GM18861 (cell line): ENCODE measurements at regions not wholly inside any gene's neighbourhood (a gene's known extent, or its start where the extent isn't known, plus 50 kb on each side); places are given as distances from the start of the nearest gene placed in this dataset.

Source experiments
- ATAC-seq: cut with Tn5 transposase; IDR thresholded peaks from one replicate; pipeline ENCODE4 v1.9.1; 2021; ENCODE audit not compliant: unreplicated experiment

GRCh38 chr9:90037146-90037797 lies 432.5 kb downstream of the GADD45G start:
- ATAC-seq = no peak

DNA sequence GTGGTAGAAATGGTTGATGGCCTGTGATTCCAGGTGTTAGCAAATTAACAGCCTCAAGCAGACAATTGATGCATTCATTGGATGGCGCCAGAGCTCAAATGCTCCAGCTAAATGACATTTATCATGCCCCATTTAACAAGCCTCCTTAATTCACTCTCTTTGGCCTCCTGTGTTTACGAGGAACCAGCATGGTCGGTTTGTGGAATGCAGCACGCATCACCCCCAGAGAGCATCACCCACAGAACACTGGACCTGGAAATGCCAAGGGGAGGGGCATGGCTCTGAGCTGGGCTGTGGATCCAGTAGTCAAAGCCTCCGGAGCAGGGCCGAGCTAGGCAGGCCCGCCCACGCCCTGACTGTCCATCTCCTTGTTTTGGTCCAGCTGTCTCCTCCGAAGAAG lies 434.0 kb downstream of the GADD45G start:
- no peak for ATAC-seq

GRCh38 chr9:90044263-90044662 lies 439.5 kb downstream of the GADD45G start:
- ATAC-seq = no peak

GRCh38 chr9:90044710-90045151 lies 439.9 kb downstream of the GADD45G start:
- no peak for ATAC-seq

- no peak for ATAC-seq
These were observed 441.6 kb downstream of the GADD45G start for GRCh38 chr9:90046317-90046861.

DNA sequence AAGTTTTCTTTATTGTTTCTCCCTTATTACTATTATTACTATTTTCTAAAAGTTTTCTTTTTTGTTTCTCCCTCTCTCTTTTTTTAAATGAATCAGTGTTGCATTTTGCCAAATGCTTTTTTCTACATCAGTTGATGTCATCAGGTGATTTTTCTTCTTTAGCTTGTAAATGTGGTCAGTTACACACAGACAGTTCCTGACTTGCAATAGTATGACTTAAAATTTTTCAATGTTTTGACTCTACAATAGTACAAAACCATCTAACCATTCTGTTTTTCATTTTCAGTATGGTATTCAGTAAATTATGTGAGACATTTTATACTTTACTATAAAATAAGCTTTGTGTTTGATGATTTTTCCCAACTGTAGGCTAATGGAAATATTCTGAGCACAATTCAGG lies 443.0 kb downstream of the GADD45G start:
- no peak for ATAC-seq

GRCh38 chr9:90052366-90052765 lies 447.6 kb downstream of the GADD45G start:
- ATAC-seq = no peak

GRCh38 chr9:90053027-90053426 lies 448.2 kb downstream of the GADD45G start:
- ATAC-seq = no peak

DNA sequence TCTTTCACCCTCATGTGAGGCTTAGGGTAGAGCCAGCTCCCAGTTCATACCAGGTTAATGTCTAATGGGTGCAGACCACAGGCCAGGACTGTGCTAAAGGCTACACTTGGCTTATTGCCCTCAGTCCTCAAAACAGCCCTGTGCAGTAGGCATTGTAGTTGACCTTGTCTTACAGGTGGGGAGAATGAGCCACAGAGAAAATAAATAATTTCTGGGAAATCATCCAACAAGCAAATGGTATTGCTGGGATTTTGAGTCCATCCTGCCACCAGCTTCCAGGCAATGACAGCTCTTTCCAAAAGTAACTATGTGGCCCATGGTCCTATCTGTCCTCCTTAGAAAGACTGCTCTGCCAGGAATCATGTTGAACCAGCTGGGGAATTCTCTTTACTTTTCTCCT lies 450.0 kb downstream of the GADD45G start:
- ATAC-seq = no peak

DNA sequence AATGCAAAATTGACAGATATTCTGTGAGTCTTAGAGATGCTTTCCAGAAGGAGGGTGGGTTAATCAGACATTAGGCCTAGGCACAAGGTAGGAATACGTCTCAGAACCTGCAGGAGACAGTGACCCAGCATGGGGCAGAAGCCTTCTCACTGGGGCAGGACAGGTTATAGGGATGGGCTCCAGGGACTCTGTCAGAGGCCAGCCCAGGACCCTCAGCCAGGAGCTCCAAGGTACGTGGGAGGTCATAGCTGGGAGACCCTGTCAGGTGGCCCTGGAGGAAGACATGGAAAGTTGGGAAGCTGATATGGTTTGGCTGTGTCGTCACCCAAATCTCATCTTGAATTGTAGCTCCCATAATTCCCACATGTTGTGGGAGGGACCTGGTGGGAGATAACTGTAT lies 450.4 kb downstream of the GADD45G start:
- no peak for ATAC-seq

DNA sequence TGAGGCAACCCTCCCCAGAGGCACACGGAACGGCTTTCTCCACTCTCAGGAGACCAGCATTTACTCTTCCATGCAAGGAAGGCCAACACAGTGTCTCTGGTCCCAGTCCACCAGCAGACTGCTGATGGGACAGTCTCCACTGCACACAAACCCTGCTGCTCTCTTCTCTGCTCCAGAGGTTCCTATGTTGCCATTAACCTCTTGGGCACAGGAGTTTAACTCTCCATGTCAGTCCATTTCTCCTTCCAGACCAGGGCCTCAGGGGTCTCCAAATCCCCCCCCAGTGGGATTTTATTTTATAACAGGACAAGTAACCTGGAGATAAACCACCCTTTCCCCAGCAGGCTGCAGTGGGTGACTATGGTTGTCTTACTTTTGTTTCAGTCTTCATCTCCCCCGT lies 452.5 kb downstream of the GADD45G start:
- no peak for ATAC-seq

DNA sequence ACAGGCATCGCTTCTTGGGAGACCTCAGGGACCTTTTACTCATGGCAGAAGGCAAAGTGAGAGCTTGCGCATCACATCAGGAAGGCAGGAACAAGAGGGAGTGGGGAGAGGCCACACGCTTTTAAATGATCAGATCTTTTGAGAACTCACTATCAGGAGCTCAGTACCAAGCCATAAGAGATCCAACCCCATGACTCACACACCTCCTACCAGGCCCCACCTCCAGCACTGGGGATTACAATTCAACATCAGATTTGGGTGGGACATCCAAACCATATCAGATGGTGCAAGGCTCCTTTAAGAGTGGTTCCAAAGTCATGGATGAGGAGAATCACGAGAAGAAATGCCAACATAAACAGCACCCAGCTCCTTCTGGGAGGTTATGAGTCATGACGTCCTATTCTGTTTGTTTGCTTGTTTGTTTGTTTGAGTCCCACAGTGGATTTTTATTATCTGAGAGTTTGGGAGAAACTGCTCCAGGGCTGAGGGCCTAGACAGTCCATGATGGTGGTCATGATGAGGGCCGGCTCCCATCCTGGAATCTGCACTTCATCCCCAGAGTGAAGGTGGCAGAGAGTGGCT lies 453.5 kb downstream of the GADD45G start:
- no peak for ATAC-seq

- no peak for ATAC-seq
These were observed 454.6 kb downstream of the GADD45G start for GRCh38 chr9:90059436-90059835.

DNA sequence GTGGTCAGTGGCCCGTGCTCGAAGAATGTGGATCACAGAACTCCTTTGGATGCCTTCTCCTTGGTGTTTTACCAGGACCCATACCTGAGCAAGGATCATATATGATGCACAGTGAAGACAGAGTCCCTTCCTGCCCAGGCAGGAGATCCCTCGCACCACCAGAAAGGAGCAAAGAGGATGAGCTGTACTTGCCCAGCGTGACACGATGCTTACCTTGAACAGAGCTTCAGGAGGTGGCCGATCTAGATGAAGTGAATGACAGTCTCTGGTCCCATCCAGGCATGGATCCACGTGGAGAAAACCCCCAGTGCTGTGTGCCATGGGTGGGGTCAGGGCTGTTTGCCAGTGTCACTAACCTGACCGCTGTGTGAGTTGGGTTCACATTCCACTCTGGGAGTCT lies 455.4 kb downstream of the GADD45G start:
- no peak for ATAC-seq

- no peak for ATAC-seq
These were observed 456.4 kb downstream of the GADD45G start for GRCh38 chr9:90061187-90061586.

- ATAC-seq = no peak
These were observed 458.2 kb downstream of the GADD45G start for GRCh38 chr9:90062982-90063381.

GRCh38 chr9:90064248-90064647 lies 459.4 kb downstream of the GADD45G start:
- ATAC-seq = no peak

DNA sequence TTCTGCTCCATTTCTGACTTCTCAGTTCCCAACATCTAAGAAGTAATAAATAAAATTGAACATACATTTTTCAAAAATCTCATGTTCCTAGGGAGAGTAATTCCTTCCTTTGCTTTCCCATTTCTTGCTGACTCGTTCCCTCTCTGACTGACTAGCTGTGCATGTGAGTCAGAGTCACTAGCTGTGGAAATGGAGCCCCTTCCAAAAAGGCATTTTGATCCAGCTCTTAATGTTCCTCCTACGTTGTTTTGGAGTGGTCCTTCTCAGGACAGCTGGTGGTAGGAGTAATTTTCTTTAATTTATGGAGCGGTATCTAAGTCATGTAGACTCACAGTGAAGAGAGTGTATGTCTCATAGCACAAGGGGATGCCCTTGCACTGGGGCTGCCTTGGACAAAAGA lies 460.2 kb downstream of the GADD45G start:
- no peak for ATAC-seq

DNA sequence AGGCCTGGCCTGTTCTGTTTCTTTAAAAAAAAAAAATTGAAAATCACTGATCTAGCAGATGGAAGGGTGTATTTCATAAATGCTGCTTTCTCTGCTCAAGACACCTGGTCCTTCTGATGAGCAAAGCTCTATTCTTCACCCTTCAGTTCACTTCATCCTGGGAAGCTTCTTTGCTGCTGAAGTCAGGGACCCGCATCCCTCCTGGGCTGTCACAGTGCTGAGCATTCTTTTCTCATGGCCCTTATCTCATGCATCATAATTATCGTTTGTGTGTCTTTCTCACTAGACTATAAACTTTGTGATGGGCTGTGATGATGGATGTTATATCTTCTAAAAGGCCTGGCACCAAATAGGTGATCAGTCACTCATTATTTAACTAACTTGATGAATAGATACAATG lies 461.0 kb downstream of the GADD45G start:
- no peak for ATAC-seq

- no peak for ATAC-seq
These were observed 464.3 kb downstream of the GADD45G start for GRCh38 chr9:90069085-90069484.

DNA sequence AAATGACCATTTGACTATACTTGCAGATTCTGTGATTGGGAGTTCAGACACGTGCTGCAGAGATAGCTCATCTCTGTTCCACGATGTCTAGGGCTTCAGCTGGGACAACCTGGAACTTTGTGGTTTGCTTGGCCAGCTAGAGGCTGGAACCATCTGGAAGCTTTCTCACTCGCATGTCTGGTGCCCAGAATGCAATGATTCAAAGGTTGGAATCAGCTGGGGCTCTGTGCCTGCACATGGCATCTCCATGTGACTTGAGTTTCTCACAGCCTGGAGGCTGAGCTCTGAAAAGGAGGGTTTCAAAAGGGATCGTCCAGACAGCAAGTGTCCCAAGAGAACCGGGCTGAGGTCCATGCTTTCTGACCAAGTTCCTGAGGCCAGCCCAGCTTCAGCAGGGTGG lies 465.2 kb downstream of the GADD45G start:
- ATAC-seq = no peak

DNA sequence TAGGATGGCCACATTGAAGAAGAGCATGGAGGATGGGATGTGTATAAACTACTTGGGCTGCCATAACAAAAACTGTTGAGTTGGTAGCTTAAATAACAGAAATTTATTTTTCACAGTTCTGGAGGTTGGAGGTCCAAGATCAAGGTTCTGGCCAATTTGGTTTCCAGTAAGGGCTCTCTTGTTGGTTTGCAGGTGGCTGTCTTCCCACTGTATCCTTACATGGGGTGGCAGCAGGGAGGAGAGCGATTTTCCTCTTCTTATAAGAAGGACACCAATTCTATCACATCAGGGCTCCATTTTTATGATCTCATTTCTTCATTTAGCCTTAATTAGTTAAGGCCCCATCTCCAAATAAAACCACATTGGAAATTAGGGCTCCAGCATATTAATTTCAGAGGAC lies 465.7 kb downstream of the GADD45G start:
- no peak for ATAC-seq
